Ascending aorta (tissue), 2 donors: ENCODE measurements at regions not wholly inside any gene's neighbourhood (a gene's known extent, or its start where the extent isn't known, plus 50 kb on each side); places are given as distances from the start of the nearest gene placed in this dataset.

Experiments used
- DNase-seq, 2 donors: peaks; one replicate each; pipeline ENCODE4 v3.0.0-alpha.2; 2019; ENCODE audit warnings: low spot score in 2 of 2
- H3K27ac ChIP-seq, 2 donors: fragments of 200-600 bp; sonication (generic); one replicate each; pipeline ENCODE4 v1.5.1; 2016 to 2017; ENCODE audit warnings: mild to moderate bottlenecking in 1 of 2
- H3K27me3 ChIP-seq: fragments of 200-600 bp; sonication (generic); one replicate; pipeline ENCODE4 v1.5.1; 2017
- H3K36me3 ChIP-seq, 2 donors: fragments of 200-600 bp; sonication (generic); one replicate each; pipeline ENCODE4 v1.5.1; 2016
- H3K4me1 ChIP-seq, 2 donors: fragments of 200-600 bp; sonication (generic); one replicate each; pipeline ENCODE4 v1.5.1; 2016 to 2017; ENCODE audit warnings: mild to moderate bottlenecking in 1 of 2
- H3K4me3 ChIP-seq, 2 donors: fragments of 200-600 bp; sonication (generic); one replicate each; pipeline ENCODE4 v1.5.1; 2016 to 2017; ENCODE audit warnings: mild to moderate bottlenecking in 1 of 2
- H3K9me3 ChIP-seq, 2 donors: fragments of 200-600 bp; sonication (generic); one replicate each; pipeline ENCODE4 v1.5.1; 2016
- intact Hi-C: fragments of 100-400 bp; cut with DNase I; formaldehyde crosslinking; loops from one replicate; pipeline ENCODE4 v1.15.1; 2023
- TF ChIP-seq, protein P1 (sequence below), 3 experiments: fragments of 200-600 bp in 2 of 3; fragments of 450-650 bp in 1 of 3; sonication (generic) in 2 of 3; IDR thresholded peaks; one replicate each; pipeline ENCODE4 v1.5.1; 2016 to 2019; ENCODE audit warnings: antibody characterized with exemption in 3 of 3, mild to moderate bottlenecking in 1 of 3, moderate library complexity in 1 of 3

DNA sequence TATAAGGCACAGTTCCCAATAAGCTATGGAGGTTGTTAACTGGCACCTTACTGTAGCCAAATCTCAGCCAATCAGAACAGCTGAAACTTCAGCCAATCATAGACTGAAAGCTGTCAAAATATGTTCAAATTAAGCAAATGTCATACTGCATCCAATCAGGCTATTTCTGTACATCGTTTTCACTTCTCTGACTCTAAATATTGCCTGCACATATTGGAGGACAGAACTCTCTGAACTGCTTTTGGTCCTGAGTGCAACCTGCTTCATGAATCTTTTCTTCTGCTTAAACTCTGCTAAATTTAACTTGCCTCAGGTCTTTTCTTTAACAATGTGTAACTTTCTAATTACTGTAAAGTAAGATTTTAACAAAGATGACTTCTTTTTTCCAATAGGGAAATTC is 1198.9 kb upstream of the PCDH7 start:
- Histone ChIP-seq H3K27ac (no peak overlapping the region), H3K4me3 (no peak overlapping the region), H3K27me3 (no peaks in the 10 kb centered on the region), H3K36me3 (no peaks in the 10 kb centered on the region), H3K4me1 (no peaks in the 10 kb centered on the region), H3K9me3 (no peaks in the 10 kb centered on the region)
- DNase-seq, result no peak
- TF ChIP-seq, protein P1, sequence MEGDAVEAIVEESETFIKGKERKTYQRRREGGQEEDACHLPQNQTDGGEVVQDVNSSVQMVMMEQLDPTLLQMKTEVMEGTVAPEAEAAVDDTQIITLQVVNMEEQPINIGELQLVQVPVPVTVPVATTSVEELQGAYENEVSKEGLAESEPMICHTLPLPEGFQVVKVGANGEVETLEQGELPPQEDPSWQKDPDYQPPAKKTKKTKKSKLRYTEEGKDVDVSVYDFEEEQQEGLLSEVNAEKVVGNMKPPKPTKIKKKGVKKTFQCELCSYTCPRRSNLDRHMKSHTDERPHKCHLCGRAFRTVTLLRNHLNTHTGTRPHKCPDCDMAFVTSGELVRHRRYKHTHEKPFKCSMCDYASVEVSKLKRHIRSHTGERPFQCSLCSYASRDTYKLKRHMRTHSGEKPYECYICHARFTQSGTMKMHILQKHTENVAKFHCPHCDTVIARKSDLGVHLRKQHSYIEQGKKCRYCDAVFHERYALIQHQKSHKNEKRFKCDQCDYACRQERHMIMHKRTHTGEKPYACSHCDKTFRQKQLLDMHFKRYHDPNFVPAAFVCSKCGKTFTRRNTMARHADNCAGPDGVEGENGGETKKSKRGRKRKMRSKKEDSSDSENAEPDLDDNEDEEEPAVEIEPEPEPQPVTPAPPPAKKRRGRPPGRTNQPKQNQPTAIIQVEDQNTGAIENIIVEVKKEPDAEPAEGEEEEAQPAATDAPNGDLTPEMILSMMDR (IDR thresholded peaks at IDR 0.05), result no peak
- intact Hi-C loops, result no loop called here

DNA sequence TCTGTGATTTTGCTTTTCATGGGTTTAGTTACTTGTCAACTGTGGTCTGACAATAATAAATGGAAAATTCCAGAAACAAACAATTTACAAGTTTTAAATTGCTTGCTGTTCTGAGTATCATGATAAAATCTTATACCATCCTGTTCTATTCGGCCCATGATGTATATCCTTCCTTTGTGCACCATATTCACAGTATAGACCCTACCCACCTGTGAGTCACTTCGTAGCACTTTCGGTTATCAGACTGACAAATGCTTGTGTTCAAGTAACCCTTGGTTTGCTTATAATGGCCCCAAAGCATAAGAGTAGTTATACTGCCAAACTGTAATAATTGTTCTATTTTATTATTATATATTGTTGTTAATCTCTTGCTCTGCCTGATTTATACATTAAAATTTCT is 1183.4 kb upstream of the PCDH7 start:
- TF ChIP-seq, protein P1 (IDR thresholded peaks at IDR 0.05), result no peak
- intact Hi-C loops, result no loop called here

GRCh38 chr4:29538889-29539646 is 1181.1 kb upstream of the PCDH7 start:
- intact Hi-C loops, result no loop called here
- no peaks in the 10 kb centered on the region for H3K36me3 ChIP-seq
- no peaks in the 10 kb centered on the region for H3K4me1 ChIP-seq
- no peaks in the 10 kb centered on the region for H3K9me3 ChIP-seq
- no peaks in the 10 kb centered on the region for H3K27me3 ChIP-seq
- no peak for DNase-seq
- H3K27ac ChIP-seq, result no peak overlapping the region
- TF ChIP-seq, protein P1 (IDR thresholded peaks at IDR 0.05), result no peak
- H3K4me3 ChIP-seq, result no peak overlapping the region

More for the DNA sequence above, 1183.4 kb upstream of the PCDH7 start:
- Histone ChIP-seq H3K4me1 (no peaks in the 10 kb centered on the region), H3K9me3 (no peaks in the 10 kb centered on the region), H3K4me3 (no peak overlapping the region), H3K27me3 (no peaks in the 10 kb centered on the region), H3K36me3 (no peaks in the 10 kb centered on the region), H3K27ac (no peak overlapping the region)
- DNase-seq, result no peak

GRCh38 chr4:29540439-29541102 is 1179.6 kb upstream of the PCDH7 start:
- no peaks in the 10 kb centered on the region for H3K27me3 ChIP-seq
- no peak overlapping the region for H3K27ac ChIP-seq
- no peak for DNase-seq
- no peaks in the 10 kb centered on the region for H3K36me3 ChIP-seq
- no peak overlapping the region for H3K4me3 ChIP-seq
- TF ChIP-seq, protein P1 (IDR thresholded peaks at IDR 0.05), result no peak
- H3K9me3 ChIP-seq, result no peaks in the 10 kb centered on the region
- H3K4me1 ChIP-seq, result no peaks in the 10 kb centered on the region
- intact Hi-C loops, result no loop called here

DNA sequence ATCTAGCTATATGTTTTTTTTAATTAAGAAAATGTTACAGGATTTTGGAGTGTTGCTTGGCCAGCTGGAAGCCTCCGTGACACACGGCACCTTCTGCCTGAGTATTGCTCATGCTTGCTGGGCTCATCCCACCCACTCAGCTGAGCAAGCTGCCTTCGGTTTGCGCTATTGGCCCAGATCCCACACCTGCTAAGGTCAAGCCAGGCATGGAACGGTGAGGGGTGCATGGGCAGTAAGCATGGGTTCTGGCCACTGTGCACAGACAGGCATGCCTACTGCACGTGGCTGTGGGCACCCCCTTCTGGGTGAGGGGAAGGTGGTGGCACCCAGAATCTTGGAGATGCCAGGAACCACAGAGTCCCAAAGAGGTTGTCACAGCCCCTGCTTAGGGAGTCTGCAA is 1178.4 kb upstream of the PCDH7 start:
- H3K27ac ChIP-seq, result no peak overlapping the region

More for the DNA sequence above, 1178.4 kb upstream of the PCDH7 start:
- TF ChIP-seq, protein P1 (IDR thresholded peaks at IDR 0.05), result no peak
- intact Hi-C loops, result no loop called here
- Histone ChIP-seq H3K4me3 (no peak overlapping the region), H3K9me3 (no peaks in the 10 kb centered on the region), H3K36me3 (no peaks in the 10 kb centered on the region), H3K4me1 (no peaks in the 10 kb centered on the region), H3K27me3 (no peaks in the 10 kb centered on the region)
- DNase-seq, result no peak
